ENCODE measurements at regions not wholly inside any gene's neighbourhood (a gene's known extent, or its start where the extent isn't known, plus 50 kb on each side); places are given as distances from the start of the nearest gene placed in this dataset.

DNA sequence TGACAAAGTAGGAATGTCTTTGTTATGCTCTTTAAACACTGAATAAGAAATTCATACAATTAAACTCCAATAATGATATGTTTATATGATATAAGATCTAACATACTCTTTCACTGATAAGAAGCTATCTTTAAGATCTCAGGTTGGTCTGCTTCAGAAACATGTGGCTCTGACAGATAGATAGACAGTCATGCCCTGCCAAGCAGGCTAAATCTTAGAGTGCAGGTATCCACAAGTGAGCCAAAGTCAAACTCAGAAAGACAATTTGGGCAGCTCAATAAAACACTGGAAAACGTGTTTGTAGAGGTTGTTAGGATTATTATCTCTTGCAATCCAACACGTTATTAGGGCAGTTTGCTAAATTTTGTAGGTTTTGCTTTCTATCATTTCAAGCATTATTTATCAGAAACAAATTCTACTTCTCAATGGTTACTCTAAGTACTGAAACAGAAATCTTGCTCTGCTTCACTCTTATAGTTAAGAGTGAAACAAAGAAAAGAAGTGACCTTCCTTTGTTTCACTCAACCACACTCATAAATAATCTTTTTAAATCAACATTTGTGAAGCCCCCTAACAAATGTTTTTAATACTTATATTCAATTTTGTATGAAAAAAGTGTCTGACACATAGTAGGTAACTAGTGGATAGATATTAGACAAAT, 1255.6 kb downstream of the DIAPH3 start:
- Histone ChIP-seq H3K4me1 (ENCODE audit: low read depth, poor library complexity, severe bottlenecking) (no peaks in the 10 kb centered on the region), H3K9ac (no peak overlapping the region), H3K27me3 (ENCODE audit: insufficient read depth, low read depth) (no peaks in the 10 kb centered on the region), H3K4me3 (IDR thresholded peaks at IDR 0.05; ENCODE audit: insufficient read depth, low read depth, low read length) (no peak overlapping the region), H4K20me1 (ENCODE audit: insufficient read depth) (no peaks in the 10 kb centered on the region), H3K4me2 (no peak overlapping the region), H2AFZ (ENCODE audit: low read depth) (no peak overlapping the region), H3K36me3 (ENCODE audit: insufficient read depth) (no peaks in the 10 kb centered on the region), H3K27ac (no peak overlapping the region), H3K79me2 (ENCODE audit: insufficient read depth, low read depth) (no peaks in the 10 kb centered on the region)
- no peak for TF ChIP-seq CTCF (conservative IDR thresholded peaks at IDR 0.05; ENCODE audit: low read depth, low read length)

DNA sequence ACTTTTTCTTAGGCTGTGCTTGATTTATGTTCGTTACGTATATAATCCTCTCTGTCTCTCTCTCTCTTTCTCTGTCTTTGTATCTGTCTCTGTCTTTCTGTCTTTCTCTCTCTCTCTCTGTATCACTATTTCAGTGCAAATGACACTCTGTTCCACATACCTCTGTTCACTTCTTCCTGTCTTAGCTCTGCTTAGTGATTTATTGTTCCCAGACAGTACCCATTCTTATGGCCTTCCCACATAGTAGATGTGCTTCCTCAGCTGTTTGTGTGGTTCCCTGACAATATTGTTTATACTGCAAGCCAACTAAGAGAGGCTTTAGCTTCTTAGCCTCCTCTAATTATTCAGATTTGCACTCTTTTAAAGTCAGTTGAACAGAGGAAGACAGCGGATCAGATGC, 1244.2 kb downstream of the DIAPH3 start:
- H2AFZ ChIP-seq (ENCODE audit: low read depth), result no peak overlapping the region
- H3K27ac ChIP-seq, result no peak overlapping the region
- no peaks in the 10 kb centered on the region for H3K27me3 ChIP-seq (ENCODE audit: insufficient read depth, low read depth)
- H3K4me2 ChIP-seq, result no peak overlapping the region
- H3K79me2 ChIP-seq (ENCODE audit: insufficient read depth, low read depth), result no peaks in the 10 kb centered on the region
- H4K20me1 ChIP-seq (ENCODE audit: insufficient read depth), result no peaks in the 10 kb centered on the region
- no peak overlapping the region for H3K9ac ChIP-seq
- no peaks in the 10 kb centered on the region for H3K36me3 ChIP-seq (ENCODE audit: insufficient read depth)
- no peak overlapping the region for H3K4me3 ChIP-seq (IDR thresholded peaks at IDR 0.05; ENCODE audit: insufficient read depth, low read depth, low read length)
- no peak for TF ChIP-seq CTCF (conservative IDR thresholded peaks at IDR 0.05; ENCODE audit: low read depth, low read length)
- no peaks in the 10 kb centered on the region for H3K4me1 ChIP-seq (ENCODE audit: low read depth, poor library complexity, severe bottlenecking)

- H3K4me3 ChIP-seq (IDR thresholded peaks at IDR 0.05; ENCODE audit: insufficient read depth, low read depth, low read length), result no peak overlapping the region
- no peak overlapping the region for H2AFZ ChIP-seq (ENCODE audit: low read depth)
- H3K9ac ChIP-seq, result no peak overlapping the region
- no peak for TF ChIP-seq CTCF (conservative IDR thresholded peaks at IDR 0.05; ENCODE audit: low read depth, low read length)
- no peaks in the 10 kb centered on the region for H3K36me3 ChIP-seq (ENCODE audit: insufficient read depth)
- H3K27me3 ChIP-seq (ENCODE audit: insufficient read depth, low read depth), result no peaks in the 10 kb centered on the region
- H3K4me2 ChIP-seq, result no peak overlapping the region
- H3K79me2 ChIP-seq (ENCODE audit: insufficient read depth, low read depth), result no peaks in the 10 kb centered on the region
- H3K4me1 ChIP-seq (ENCODE audit: low read depth, poor library complexity, severe bottlenecking), result no peaks in the 10 kb centered on the region
- no peak overlapping the region for H3K27ac ChIP-seq
- H4K20me1 ChIP-seq (ENCODE audit: insufficient read depth), result no peaks in the 10 kb centered on the region
These were observed 1242.6 kb downstream of the DIAPH3 start for GRCh38 chr13:58921129-58921528.

DNA sequence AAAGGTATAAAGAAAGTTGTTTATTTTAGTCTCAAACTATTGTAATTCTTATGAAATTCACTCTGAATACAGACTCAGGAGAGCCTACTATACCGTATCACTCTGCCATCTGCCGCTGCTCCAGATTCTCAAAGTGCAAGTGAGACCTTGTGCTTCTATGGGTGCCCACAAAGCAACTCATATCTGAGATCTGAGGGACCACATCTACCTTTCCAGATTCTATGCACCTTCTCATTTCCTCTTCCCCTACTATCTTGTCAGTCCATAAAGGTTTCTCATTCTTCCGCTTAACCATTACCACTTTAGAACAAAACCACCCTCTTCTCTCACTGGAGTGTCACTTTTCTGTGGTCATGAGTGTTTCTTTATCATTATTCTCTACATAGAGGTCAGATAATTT, 1236.9 kb downstream of the DIAPH3 start:
- Histone ChIP-seq H3K27me3 (ENCODE audit: insufficient read depth, low read depth) (no peaks in the 10 kb centered on the region), H3K79me2 (ENCODE audit: insufficient read depth, low read depth) (no peaks in the 10 kb centered on the region), H3K27ac (no peak overlapping the region), H3K4me3 (IDR thresholded peaks at IDR 0.05; ENCODE audit: insufficient read depth, low read depth, low read length) (no peak overlapping the region), H3K4me2 (no peak overlapping the region), H3K9ac (no peak overlapping the region), H2AFZ (ENCODE audit: low read depth) (no peak overlapping the region), H3K36me3 (ENCODE audit: insufficient read depth) (no peaks in the 10 kb centered on the region), H3K4me1 (ENCODE audit: low read depth, poor library complexity, severe bottlenecking) (no peaks in the 10 kb centered on the region), H4K20me1 (ENCODE audit: insufficient read depth) (no peaks in the 10 kb centered on the region)
- no peak for TF ChIP-seq CTCF (conservative IDR thresholded peaks at IDR 0.05; ENCODE audit: low read depth, low read length)
